Right lobe of liver (tissue), 6 donors: ENCODE measurements at regions not wholly inside any gene's neighbourhood (a gene's known extent, or its start where the extent isn't known, plus 50 kb on each side); places are given as distances from the start of the nearest gene placed in this dataset.

Experiments
- ATAC-seq, 4 donors: fragments of 200-7000 bp; cut with Tn5 transposase; one replicate each; pipeline ENCODE4 v1.9.1; 2020; ENCODE audit warnings: mild to moderate bottlenecking in 4 of 4, moderate library complexity in 4 of 4
- DNase-seq, 3 donors: peaks; one replicate each; pipeline ENCODE4 v3.0.0-alpha.2; 2020
- H3K27ac ChIP-seq, 3 donors: fragments of 200-600 bp; one replicate each; pipeline ENCODE4 v1.8.0; 2022
- H3K27me3 ChIP-seq, 2 donors: fragments of 200-600 bp; one replicate each; pipeline ENCODE4 v1.8.0; 2022
- H3K36me3 ChIP-seq, 4 donors: fragments of 200-600 bp; sonication (generic) in 1 of 4; one replicate each; pipeline versions ENCODE4 v1.5.1 to v1.8.0; 2017 to 2022; ENCODE audit warnings: control low read depth in 1 of 4
- H3K4me1 ChIP-seq, 4 donors: fragments of 200-600 bp; sonication (generic) in 1 of 4; one replicate each; pipeline versions ENCODE4 v1.5.1 to v1.8.0; 2017 to 2022; ENCODE audit warnings: control low read depth in 1 of 4
- H3K4me3 ChIP-seq, 3 donors: fragments of 200-600 bp; one replicate each; pipeline ENCODE4 v1.8.0; 2022
- H3K9me3 ChIP-seq, 4 donors: fragments of 200-600 bp; sonication (generic) in 1 of 4; one replicate each; pipeline versions ENCODE4 v1.5.1 to v1.8.0; 2017 to 2022; ENCODE audit warnings: control low read depth in 1 of 4
- POLR2A ChIP-seq: fragments of 450-650 bp; IDR thresholded peaks from one replicate; pipeline ENCODE4 v1.6.1; 2017; ENCODE audit warnings: antibody characterized with exemption, mild to moderate bottlenecking
- WGBS: methylation state at CpG from one replicate; pipeline ENCODE4 v1.1.6; 2018; ENCODE audit warnings: low coverage, low lambda C conversion rate; ENCODE audit not compliant: insufficient coverage; ENCODE audit errors: missing lambda C conversion rate; 5-methylcytosine and 5-hydroxymethylcytosine counted together
- intact Hi-C, 2 donors: fragments of 100-400 bp; cut with DNase I; formaldehyde crosslinking; loops; one replicate each; pipeline versions ENCODE4 v1.11.2 to v1.14.1; 2022
- TF ChIP-seq, protein P1 (sequence below), 4 donors: fragments of 200-600 bp in 3 of 4; fragments of 450-650 bp in 1 of 4; IDR thresholded peaks; one replicate each; pipeline versions ENCODE4 v1.5.1 to v1.8.0; 2016 to 2022; ENCODE audit warnings: antibody characterized with exemption in 4 of 4, mild to moderate bottlenecking in 2 of 4
- donor health status: DM: no; HTN: yes; CAD: no.
- donor health status: DM: no; HTN: no; CAD: no.
- donor health status: DM: no; HTN: no; CAD: no.
- donor health status: DM: no; HTN: yes; CAD: no.
- donor health status: DM: no; HTN: yes; CAD: no.

DNA sequence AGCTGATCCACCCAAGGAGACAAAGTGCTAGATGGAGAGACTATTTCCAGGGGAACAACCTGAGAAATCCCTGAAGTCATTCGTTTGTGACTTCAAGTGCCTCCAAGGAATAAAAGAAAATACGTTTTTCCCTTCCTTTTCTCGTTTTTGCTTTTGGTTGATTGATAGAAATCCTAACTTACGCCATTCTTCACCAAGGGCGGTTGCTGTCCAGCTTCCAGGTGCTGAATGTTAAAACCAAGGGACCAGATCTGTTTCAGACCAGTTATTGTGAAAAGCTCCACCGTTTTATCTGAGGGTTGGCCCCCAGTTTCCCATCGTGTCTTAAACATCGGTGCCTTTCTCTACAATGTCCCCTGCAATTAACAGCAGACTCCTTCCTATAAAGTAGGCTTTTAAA, 600.7 kb upstream of the SGCD start:
- ATAC-seq (no peak), DNase-seq (no peak)
- TF ChIP-seq, protein P1, sequence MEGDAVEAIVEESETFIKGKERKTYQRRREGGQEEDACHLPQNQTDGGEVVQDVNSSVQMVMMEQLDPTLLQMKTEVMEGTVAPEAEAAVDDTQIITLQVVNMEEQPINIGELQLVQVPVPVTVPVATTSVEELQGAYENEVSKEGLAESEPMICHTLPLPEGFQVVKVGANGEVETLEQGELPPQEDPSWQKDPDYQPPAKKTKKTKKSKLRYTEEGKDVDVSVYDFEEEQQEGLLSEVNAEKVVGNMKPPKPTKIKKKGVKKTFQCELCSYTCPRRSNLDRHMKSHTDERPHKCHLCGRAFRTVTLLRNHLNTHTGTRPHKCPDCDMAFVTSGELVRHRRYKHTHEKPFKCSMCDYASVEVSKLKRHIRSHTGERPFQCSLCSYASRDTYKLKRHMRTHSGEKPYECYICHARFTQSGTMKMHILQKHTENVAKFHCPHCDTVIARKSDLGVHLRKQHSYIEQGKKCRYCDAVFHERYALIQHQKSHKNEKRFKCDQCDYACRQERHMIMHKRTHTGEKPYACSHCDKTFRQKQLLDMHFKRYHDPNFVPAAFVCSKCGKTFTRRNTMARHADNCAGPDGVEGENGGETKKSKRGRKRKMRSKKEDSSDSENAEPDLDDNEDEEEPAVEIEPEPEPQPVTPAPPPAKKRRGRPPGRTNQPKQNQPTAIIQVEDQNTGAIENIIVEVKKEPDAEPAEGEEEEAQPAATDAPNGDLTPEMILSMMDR (IDR thresholded peaks at IDR 0.05): no peak
- TF ChIP-seq POLR2A: no peak
- 8% methylated on average over 8 of the region's 8 CpGs for WGBS
- intact Hi-C loops: no loop called here
- Histone ChIP-seq H3K36me3 (no peaks in the 10 kb centered on the region), H3K27ac (no peak overlapping the region), H3K4me3 (no peak overlapping the region), H3K4me1 (peaks cover 0 to 17% (median 0%) of the 10 kb centered on the region in 4 donors), H3K27me3 (peaks cover 0 to 8% of the 10 kb centered on the region in 2 donors), H3K9me3 (no peaks in the 10 kb centered on the region)

DNA sequence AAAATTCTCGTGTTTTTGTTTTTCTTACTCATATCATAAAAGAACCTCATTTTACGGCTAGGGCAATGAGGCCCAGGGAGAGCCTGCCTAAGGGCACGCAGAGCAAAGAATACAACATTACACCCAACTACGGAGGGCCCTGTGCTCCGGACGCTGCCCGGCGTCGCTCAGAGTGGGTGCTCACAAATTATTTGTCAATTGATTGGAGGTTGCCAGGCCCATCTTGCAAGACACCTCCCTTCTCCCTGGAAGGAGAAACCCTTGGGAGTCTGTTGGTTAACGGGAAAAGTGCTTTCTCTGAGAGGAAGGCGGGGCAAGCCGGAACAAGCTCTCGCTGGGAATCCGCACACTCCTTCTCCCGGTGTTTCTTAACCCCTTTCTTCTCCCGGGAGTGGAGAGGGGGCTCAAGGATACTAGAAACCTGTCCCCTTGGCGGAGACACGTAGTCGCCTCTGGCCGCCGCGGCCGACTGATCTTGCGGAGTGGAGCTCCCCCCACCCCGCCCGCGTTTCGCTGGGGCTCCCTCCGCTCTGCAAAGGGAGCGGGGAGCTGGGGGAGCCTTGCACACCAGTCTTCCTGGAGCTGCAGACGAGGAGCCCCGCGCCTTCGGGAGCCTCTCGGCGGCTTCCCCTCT, 599.3 kb upstream of the SGCD start:
- Histone ChIP-seq H3K27ac (no peak overlapping the region), H3K9me3 (no peaks in the 10 kb centered on the region), H3K4me1 (peaks cover 0 to 17% (median 0%) of the 10 kb centered on the region in 4 donors), H3K27me3 (peaks cover 0 to 8% of the 10 kb centered on the region in 2 donors), H3K36me3 (no peaks in the 10 kb centered on the region), H3K4me3 (peak overlapping the region in 2 of 3 donors; percentile 25 to 26)
- intact Hi-C loops: no loop called here
- WGBS: 12% methylated on average over 10 of the region's 36 CpGs
- TF ChIP-seq, protein P1 (IDR thresholded peaks at IDR 0.05): no peak
- TF ChIP-seq POLR2A: no peak
- ATAC-seq (no peak), DNase-seq (no peak)

- peak overlapping the region; percentile 16 to 26 (median 25) for H3K4me3 ChIP-seq
- peak; percentile 83 to 92 (median 88) for ATAC-seq
- no peak overlapping the region for H3K27ac ChIP-seq
- H3K27me3 ChIP-seq: peaks cover 0 to 8% of the 10 kb centered on the region in 2 donors
- peaks cover 0 to 17% (median 0%) of the 10 kb centered on the region in 4 donors for H3K4me1 ChIP-seq
- no peaks in the 10 kb centered on the region for H3K9me3 ChIP-seq
- intact Hi-C loops: no loop called here
- no peak for TF ChIP-seq POLR2A
- TF ChIP-seq, protein P1 (IDR thresholded peaks at IDR 0.05): no peak
- no peaks in the 10 kb centered on the region for H3K36me3 ChIP-seq
- DNase-seq: peak; percentile 52 to 73 (median 65)
- WGBS: 0% methylated on average over 4 of the region's 83 CpGs
Measured at GRCh38 chr5:155728146-155728856, 598.7 kb upstream of the SGCD start.

DNA sequence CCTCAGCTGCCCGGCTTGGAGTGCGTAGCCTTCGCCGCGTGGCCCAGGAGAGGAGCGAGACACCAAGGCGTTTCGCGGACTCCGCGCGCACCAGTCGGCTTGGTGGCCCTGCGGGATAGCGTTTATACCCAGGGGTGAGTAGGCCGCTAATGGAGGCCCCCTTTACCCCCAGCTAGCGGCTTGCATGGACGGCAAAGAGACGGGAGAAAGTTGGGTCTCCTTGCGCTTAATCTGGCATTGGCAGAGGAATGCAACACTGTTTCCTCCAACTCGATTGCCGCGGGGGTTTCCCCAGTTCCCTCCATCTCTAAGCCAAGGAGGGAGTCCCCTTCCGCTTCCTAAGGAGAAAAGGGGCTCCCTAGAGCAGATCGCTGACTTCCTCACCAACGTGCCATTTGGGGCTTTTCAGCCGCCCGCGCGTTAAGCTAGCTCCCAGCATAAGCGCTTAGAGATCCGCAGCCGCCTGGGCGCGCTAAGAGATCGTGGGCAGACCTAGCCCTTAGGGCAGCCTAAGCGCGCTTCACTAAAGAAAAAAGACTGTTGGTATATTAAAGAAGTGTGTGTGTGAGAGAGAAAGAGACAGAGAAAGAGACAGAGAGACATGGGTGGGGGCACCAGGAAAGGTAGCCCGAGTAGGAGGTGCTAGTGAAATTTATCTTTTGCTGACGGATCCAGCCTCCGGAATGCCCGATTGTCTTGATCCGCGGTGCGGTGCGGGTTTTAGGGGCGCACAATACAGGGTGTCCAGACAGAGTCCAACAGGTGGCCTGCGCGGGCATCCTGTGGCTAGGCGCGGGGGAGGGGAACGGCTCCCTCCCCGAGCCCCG, 597.9 kb upstream of the SGCD start:
- Histone ChIP-seq H3K9me3 (no peaks in the 10 kb centered on the region), H3K4me3 (peak overlapping the region in 2 of 3 donors; percentile 16 to 26), H3K36me3 (no peaks in the 10 kb centered on the region), H3K27ac (no peak overlapping the region), H3K27me3 (peaks cover 0 to 8% of the 10 kb centered on the region in 2 donors), H3K4me1 (peaks cover 0 to 17% (median 0%) of the 10 kb centered on the region in 4 donors)
- no peak for TF ChIP-seq POLR2A
- TF ChIP-seq, protein P1 (IDR thresholded peaks at IDR 0.05): no peak
- DNase-seq (no peak), ATAC-seq (peak in 1 of 4 donors; percentile 58)
- intact Hi-C loops: no loop called here
- 6% methylated on average over 25 of the region's 54 CpGs for WGBS
